GM18858 (cell line): ENCODE measurements at regions not wholly inside any gene's neighbourhood (a gene's known extent, or its start where the extent isn't known, plus 50 kb on each side); places are given as distances from the start of the nearest gene placed in this dataset.
"Not testable (repeated sequence)": the region's sequence is repeated elsewhere in the genome, so short reads cannot be mapped to it uniquely, and the experiment has no call there.

Experiments
- ATAC-seq: cut with Tn5 transposase; IDR thresholded peaks from one replicate; pipeline ENCODE4 v1.9.1; 2021; ENCODE audit not compliant: unreplicated experiment

DNA sequence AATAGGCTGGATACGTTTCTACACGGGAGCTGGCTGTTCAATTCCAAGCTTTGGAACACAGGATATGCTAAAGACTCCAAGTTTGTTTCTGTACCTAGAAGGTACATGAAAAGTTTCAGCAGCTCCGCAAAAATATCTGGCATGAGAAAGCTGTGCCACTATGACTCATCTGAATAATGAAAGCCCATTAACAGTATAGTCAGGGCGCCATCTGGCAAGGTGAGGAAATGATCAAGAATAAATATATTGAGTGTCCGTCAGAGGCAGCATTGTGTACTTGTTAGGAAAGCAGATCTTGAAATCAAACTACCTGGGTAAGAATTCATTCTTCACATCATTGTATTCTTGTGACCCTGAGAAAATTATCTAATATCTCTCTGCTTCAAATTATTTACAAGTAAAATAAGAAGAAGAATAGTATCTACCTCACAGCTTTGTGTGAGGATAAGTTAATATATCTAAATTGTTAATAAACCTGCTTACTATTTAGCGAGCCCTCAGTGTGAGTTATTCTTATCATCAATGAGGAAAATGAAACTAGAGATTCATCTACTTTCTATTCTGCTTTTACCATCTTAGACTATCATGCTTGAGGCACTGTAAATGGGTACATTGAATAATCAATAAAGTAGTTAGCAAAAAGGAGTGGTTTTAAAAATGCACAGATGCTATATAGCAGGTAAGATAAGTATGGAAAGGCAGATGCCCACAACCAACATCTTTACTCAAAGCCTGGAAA, 53.5 kb downstream of the FSCB start:
- no peak for ATAC-seq

GRCh38 chr14:44450232-44450631, 56.9 kb downstream of the FSCB start:
- ATAC-seq, result not testable (repeated sequence)

- no peak for ATAC-seq
These were observed 57.4 kb downstream of the FSCB start for GRCh38 chr14:44449680-44450079.

- no peak for ATAC-seq
These were observed 58.1 kb downstream of the FSCB start for GRCh38 chr14:44448951-44449358.

DNA sequence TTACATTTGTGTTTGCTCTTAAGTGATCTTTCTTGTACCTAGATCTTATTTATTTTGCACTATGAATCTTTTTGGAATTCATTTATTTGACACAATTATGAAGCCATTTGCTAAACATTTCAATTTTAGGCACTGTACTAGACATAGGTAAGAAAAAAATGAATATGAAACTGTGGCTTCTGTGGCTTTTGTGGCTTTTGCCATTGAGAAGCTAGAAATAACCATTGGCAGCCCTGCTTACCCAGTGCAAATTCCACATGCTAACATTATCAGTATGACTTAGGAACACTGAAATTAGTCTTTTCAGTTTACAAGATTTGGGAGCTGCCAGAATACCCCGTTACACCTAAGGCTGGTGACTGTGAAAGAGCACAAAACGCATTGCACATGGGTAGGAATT, 60.1 kb downstream of the FSCB start:
- ATAC-seq, result no peak

GRCh38 chr14:44444454-44444853, 62.6 kb downstream of the FSCB start:
- ATAC-seq, result no peak

- ATAC-seq, result no peak
These were observed 68.1 kb downstream of the FSCB start for GRCh38 chr14:44438936-44439335.

DNA sequence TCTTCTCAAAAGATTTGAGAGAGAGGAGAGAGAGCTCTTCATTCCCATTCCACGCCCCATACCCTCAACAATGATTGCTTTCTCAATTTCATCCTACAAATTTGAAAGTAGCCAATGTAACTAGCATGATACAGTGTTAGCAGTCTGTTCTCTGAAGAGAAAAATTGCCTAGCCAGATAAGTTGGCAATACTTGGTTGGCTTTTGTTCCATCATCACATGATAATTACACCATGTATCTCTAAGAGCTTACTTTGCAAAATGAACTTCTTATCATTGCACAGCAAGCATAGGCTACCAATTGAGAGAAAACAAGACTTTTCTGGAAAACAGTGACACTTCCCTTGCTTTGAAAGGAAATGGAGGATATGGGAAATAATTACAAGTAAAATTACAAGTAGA, 68.9 kb downstream of the FSCB start:
- ATAC-seq, result no peak

GRCh38 chr14:44436458-44436857, 70.6 kb downstream of the FSCB start:
- no peak for ATAC-seq

DNA sequence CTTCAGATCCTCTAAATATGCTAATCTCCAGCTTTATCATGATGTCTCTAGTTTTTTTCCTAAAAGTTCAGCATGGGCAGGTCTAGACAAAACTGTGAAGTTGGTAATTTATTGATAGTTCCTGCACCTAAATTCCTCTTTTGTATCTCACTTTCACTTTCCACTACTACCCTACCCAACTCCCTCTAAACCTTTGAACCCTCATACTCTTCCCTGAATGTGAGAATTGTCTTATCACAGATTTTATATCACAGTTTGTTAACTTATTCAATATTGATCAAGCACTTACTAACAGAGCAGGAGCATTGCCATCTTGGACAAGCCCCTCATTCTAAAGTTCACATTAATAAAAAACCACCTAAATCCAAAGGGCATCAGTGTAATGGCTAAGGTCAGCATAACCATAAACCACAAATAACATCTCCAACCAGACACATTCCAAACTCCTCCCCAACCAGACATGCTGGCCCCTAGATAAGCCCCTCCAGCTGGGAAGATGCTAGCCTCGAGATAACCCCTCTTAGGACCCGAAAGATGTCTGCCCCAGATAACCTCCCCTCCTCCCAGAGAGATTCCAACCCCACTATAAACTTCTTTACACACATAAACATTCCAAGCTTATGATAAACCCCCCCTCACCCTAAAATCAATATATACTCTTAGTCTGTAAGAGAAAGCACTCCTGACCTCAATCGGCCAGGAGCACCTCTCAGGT, 78.7 kb downstream of the FSCB start:
- no peak for ATAC-seq

DNA sequence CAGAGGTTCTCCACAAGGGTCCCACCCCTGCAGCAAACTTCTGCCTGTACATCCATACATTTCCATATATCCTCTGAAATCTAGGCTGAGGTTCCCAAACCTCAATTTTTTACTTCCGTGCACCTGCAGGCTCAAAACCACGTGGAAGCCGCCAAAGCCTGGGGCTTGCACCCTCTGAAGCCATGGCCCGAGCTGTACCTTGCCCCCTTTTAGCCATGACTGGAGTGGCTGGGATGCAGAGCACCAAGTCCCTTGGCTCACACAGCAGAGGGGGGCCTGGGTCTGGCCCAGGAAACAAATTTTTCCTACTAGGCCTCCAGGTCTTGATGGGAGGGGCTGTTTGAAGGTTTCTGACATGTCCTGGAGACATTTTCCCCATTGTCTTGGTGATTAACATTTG, 84.4 kb downstream of the FSCB start:
- no peak for ATAC-seq

DNA sequence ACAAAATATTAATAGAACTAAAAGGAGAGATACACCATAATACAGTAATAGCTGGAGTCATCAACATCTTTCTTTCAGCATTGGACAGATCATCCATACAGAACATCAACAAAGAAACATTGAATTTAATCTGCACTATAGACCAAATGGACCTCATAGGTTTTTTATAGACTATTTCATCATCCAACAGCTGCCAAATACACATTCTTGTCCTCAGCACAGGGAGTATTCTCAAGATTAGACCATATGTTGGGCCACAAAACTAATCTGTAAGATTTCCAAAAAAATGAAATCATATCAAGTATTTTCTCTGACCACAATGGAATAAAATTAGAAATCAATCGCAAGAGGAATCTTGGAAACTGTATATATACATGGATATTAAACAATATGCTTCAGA, 86.9 kb downstream of the FSCB start:
- ATAC-seq, result no peak

DNA sequence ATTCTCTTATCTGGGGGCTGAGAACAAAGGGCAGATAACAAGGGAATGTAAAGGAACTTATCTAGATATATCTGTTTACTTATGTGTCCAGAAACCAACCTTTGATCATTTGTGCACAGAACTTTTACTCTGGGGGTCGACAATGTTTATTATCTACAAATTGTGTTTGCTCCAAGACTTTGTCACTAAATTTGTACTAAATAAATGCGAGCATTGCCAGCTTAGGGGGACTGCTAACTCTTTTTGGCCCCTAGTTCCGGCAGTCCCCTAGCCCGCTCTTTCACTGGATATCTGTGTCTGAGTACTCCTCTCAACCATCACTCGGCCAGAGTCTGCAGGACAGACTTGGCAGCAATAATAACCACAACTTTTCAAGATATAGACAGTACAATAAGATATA, 88.2 kb downstream of the FSCB start:
- no peak for ATAC-seq

- ATAC-seq, result no peak
These were observed 89.3 kb downstream of the FSCB start for GRCh38 chr14:44417809-44418208.

GRCh38 chr14:44414646-44415045, 92.4 kb downstream of the FSCB start:
- no peak for ATAC-seq

- no peak for ATAC-seq
These were observed 94.1 kb downstream of the FSCB start for GRCh38 chr14:44412858-44413569.

DNA sequence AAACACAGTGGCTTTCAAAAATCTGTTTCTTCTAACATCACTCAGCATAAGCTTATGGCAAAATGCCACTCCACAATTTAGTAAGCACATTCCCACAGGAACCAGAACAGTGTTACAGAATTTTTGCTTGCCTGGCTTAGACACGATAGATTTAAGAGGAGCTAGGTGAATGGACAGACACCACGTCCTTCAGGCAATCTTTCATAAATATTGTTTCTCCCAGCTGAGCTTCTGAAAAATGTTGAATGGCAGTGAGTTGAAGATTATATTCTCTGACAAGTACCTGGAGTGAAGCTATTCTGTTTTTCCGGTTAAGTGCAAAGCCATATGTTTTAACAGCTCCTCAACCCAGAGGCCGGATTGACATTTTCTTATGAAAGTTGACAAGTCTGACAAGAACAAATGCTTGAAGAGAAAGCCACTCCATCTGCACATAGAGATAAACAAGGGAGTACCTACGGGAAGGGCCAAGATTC, 102.0 kb downstream of the FSCB start:
- no peak for ATAC-seq

GRCh38 chr14:44404599-44404998, 102.5 kb downstream of the FSCB start:
- no peak for ATAC-seq

- no peak for ATAC-seq
These were observed 103.0 kb downstream of the FSCB start for GRCh38 chr14:44404036-44404435.

GRCh38 chr14:44403193-44403592, 103.9 kb downstream of the FSCB start:
- no peak for ATAC-seq

GRCh38 chr14:44396226-44396625, 110.9 kb downstream of the FSCB start:
- no peak for ATAC-seq

- no peak for ATAC-seq
These were observed 114.1 kb downstream of the FSCB start for GRCh38 chr14:44392984-44393383.
